ENCODE measurements at regions not wholly inside any gene's neighbourhood (a gene's known extent, or its start where the extent isn't known, plus 50 kb on each side); places are given as distances from the start of the nearest gene placed in this dataset.
"Not testable (repeated sequence)": the region's sequence is repeated elsewhere in the genome, so short reads cannot be mapped to it uniquely, and the experiment has no call there.

- no peak for DNase-seq
- Histone ChIP-seq H3K79me1 (ENCODE audit: low read length) (no peaks in the 10 kb centered on the region), H2BK5ac (ENCODE audit: low read length) (no peak overlapping the region), H3K56ac (ENCODE audit: low read length) (no peak overlapping the region), H4K5ac (ENCODE audit: low read length) (no peak overlapping the region), H3K36me3 (ENCODE audit: control insufficient read depth, insufficient read depth, low read length) (no peaks in the 10 kb centered on the region), H3K18ac (ENCODE audit: low read length) (no peak overlapping the region), H4K8ac (ENCODE audit: low read depth, low read length) (no peak overlapping the region), H3K4me3 (ENCODE audit: low read length) (no peak overlapping the region), H2AK5ac (ENCODE audit: low read length) (no peak overlapping the region), H3K27me3 (ENCODE audit: insufficient read depth, low read length, poor library complexity) (no peaks in the 10 kb centered on the region), H3K4me2 (ENCODE audit: low read length) (no peak overlapping the region), H3K4me1 (ENCODE audit: control insufficient read depth, low read depth, low read length) (peaks cover 3% of the 10 kb centered on the region), H3K23ac (ENCODE audit: low read length) (no peak overlapping the region), H3K79me2 (ENCODE audit: control insufficient read depth, insufficient read depth, low read length) (no peaks in the 10 kb centered on the region), H3K27ac (ENCODE audit: low read depth, low read length) (no peak overlapping the region), H3K9ac (ENCODE audit: low read length) (no peak overlapping the region), H2BK15ac (replicated peaks; ENCODE audit: low read depth) (no peak overlapping the region), H3K4ac (ENCODE audit: low read depth, low read length) (no peak overlapping the region), H2BK120ac (ENCODE audit: low read depth, low read length) (no peak overlapping the region)
- WGBS (ENCODE audit: extremely low coverage, insufficient coverage, low lambda C conversion rate) = no CpG with 5 or more reads among the region's 1 CpG
Measured at GRCh38 chr2:123513351-123513750, 511.7 kb upstream of the CNTNAP5 start.

- no peak overlapping the region for H2BK120ac ChIP-seq (ENCODE audit: low read depth, low read length)
- no peaks in the 10 kb centered on the region for H3K36me3 ChIP-seq (ENCODE audit: control insufficient read depth, insufficient read depth, low read length)
- no peak overlapping the region for H4K5ac ChIP-seq (ENCODE audit: low read length)
- H3K27me3 ChIP-seq (ENCODE audit: insufficient read depth, low read length, poor library complexity) = no peaks in the 10 kb centered on the region
- no peak overlapping the region for H4K8ac ChIP-seq (ENCODE audit: low read depth, low read length)
- no peak overlapping the region for H3K4ac ChIP-seq (ENCODE audit: low read depth, low read length)
- H2BK15ac ChIP-seq (replicated peaks; ENCODE audit: low read depth) = no peak overlapping the region
- H3K23ac ChIP-seq (ENCODE audit: low read length) = no peak overlapping the region
- H3K79me1 ChIP-seq (ENCODE audit: low read length) = no peaks in the 10 kb centered on the region
- peaks cover 3% of the 10 kb centered on the region for H3K4me1 ChIP-seq (ENCODE audit: control insufficient read depth, low read depth, low read length)
- no peak overlapping the region for H3K9ac ChIP-seq (ENCODE audit: low read length)
- peak; percentile 10 for DNase-seq
- no peaks in the 10 kb centered on the region for H3K79me2 ChIP-seq (ENCODE audit: control insufficient read depth, insufficient read depth, low read length)
- no peak overlapping the region for H3K18ac ChIP-seq (ENCODE audit: low read length)
- H3K4me3 ChIP-seq (ENCODE audit: low read length) = no peak overlapping the region
- H2AK5ac ChIP-seq (ENCODE audit: low read length) = no peak overlapping the region
- WGBS (ENCODE audit: extremely low coverage, insufficient coverage, low lambda C conversion rate) = no CpG with 5 or more reads among the region's 9 CpGs
- H3K27ac ChIP-seq (ENCODE audit: low read depth, low read length) = no peak overlapping the region
- H3K56ac ChIP-seq (ENCODE audit: low read length) = no peak overlapping the region
- H3K4me2 ChIP-seq (ENCODE audit: low read length) = no peak overlapping the region
- H2BK5ac ChIP-seq (ENCODE audit: low read length) = no peak overlapping the region
Measured at GRCh38 chr2:123514613-123515207, 510.4 kb upstream of the CNTNAP5 start.

- no peaks in the 10 kb centered on the region for H3K36me3 ChIP-seq (ENCODE audit: control insufficient read depth, insufficient read depth, low read length)
- H4K8ac ChIP-seq (ENCODE audit: low read depth, low read length) = no peak overlapping the region
- no CpG with 5 or more reads among the region's 3 CpGs for WGBS (ENCODE audit: extremely low coverage, insufficient coverage, low lambda C conversion rate)
- no peaks in the 10 kb centered on the region for H3K79me2 ChIP-seq (ENCODE audit: control insufficient read depth, insufficient read depth, low read length)
- H3K23ac ChIP-seq (ENCODE audit: low read length) = no peak overlapping the region
- no peak overlapping the region for H3K27ac ChIP-seq (ENCODE audit: low read depth, low read length)
- H3K4me2 ChIP-seq (ENCODE audit: low read length) = no peak overlapping the region
- DNase-seq = no peak
- H2BK5ac ChIP-seq (ENCODE audit: low read length) = no peak overlapping the region
- no peak overlapping the region for H2BK120ac ChIP-seq (ENCODE audit: low read depth, low read length)
- no peaks in the 10 kb centered on the region for H3K27me3 ChIP-seq (ENCODE audit: insufficient read depth, low read length, poor library complexity)
- no peak overlapping the region for H3K4me3 ChIP-seq (ENCODE audit: low read length)
- H3K56ac ChIP-seq (ENCODE audit: low read length) = no peak overlapping the region
- no peak overlapping the region for H4K5ac ChIP-seq (ENCODE audit: low read length)
- no peak overlapping the region for H3K9ac ChIP-seq (ENCODE audit: low read length)
- H3K18ac ChIP-seq (ENCODE audit: low read length) = no peak overlapping the region
- H3K4ac ChIP-seq (ENCODE audit: low read depth, low read length) = no peak overlapping the region
- H2AK5ac ChIP-seq (ENCODE audit: low read length) = no peak overlapping the region
- H2BK15ac ChIP-seq (replicated peaks; ENCODE audit: low read depth) = no peak overlapping the region
- H3K79me1 ChIP-seq (ENCODE audit: low read length) = no peaks in the 10 kb centered on the region
- peaks cover 3% of the 10 kb centered on the region for H3K4me1 ChIP-seq (ENCODE audit: control insufficient read depth, low read depth, low read length)
Measured at GRCh38 chr2:123518367-123518766, 506.7 kb upstream of the CNTNAP5 start.

GRCh38 chr2:123521854-123522253 lies 503.2 kb upstream of the CNTNAP5 start:
- no peak overlapping the region for H2BK5ac ChIP-seq (ENCODE audit: low read length)
- no peak overlapping the region for H3K23ac ChIP-seq (ENCODE audit: low read length)
- no peak overlapping the region for H4K5ac ChIP-seq (ENCODE audit: low read length)
- WGBS (ENCODE audit: extremely low coverage, insufficient coverage, low lambda C conversion rate) = no CpG with 5 or more reads among the region's 1 CpG
- H3K56ac ChIP-seq (ENCODE audit: low read length) = no peak overlapping the region
- no peaks in the 10 kb centered on the region for H3K27me3 ChIP-seq (ENCODE audit: insufficient read depth, low read length, poor library complexity)
- no peak for DNase-seq
- H3K9ac ChIP-seq (ENCODE audit: low read length) = no peak overlapping the region
- H3K4me2 ChIP-seq (ENCODE audit: low read length) = no peak overlapping the region
- H3K4ac ChIP-seq (ENCODE audit: low read depth, low read length) = no peak overlapping the region
- H3K27ac ChIP-seq (ENCODE audit: low read depth, low read length) = no peak overlapping the region
- no peaks in the 10 kb centered on the region for H3K4me1 ChIP-seq (ENCODE audit: control insufficient read depth, low read depth, low read length)
- H3K79me2 ChIP-seq (ENCODE audit: control insufficient read depth, insufficient read depth, low read length) = no peaks in the 10 kb centered on the region
- H3K18ac ChIP-seq (ENCODE audit: low read length) = no peak overlapping the region
- no peak overlapping the region for H3K4me3 ChIP-seq (ENCODE audit: low read length)
- H4K8ac ChIP-seq (ENCODE audit: low read depth, low read length) = no peak overlapping the region
- H2BK120ac ChIP-seq (ENCODE audit: low read depth, low read length) = no peak overlapping the region
- H3K79me1 ChIP-seq (ENCODE audit: low read length) = no peaks in the 10 kb centered on the region
- H2AK5ac ChIP-seq (ENCODE audit: low read length) = no peak overlapping the region
- no peak overlapping the region for H2BK15ac ChIP-seq (replicated peaks; ENCODE audit: low read depth)
- H3K36me3 ChIP-seq (ENCODE audit: control insufficient read depth, insufficient read depth, low read length) = no peaks in the 10 kb centered on the region

GRCh38 chr2:123522498-123522897 lies 502.6 kb upstream of the CNTNAP5 start:
- not testable (repeated sequence) for H3K27ac ChIP-seq (ENCODE audit: low read depth, low read length); H3K4me2 ChIP-seq (ENCODE audit: low read length); H3K9ac ChIP-seq (ENCODE audit: low read length); H2BK15ac ChIP-seq (replicated peaks; ENCODE audit: low read depth); H3K27me3 ChIP-seq (ENCODE audit: insufficient read depth, low read length, poor library complexity); H3K79me1 ChIP-seq (ENCODE audit: low read length); H3K36me3 ChIP-seq (ENCODE audit: control insufficient read depth, insufficient read depth, low read length); H2BK5ac ChIP-seq (ENCODE audit: low read length); H3K18ac ChIP-seq (ENCODE audit: low read length); H4K8ac ChIP-seq (ENCODE audit: low read depth, low read length); H3K4ac ChIP-seq (ENCODE audit: low read depth, low read length); H2AK5ac ChIP-seq (ENCODE audit: low read length); H3K4me3 ChIP-seq (ENCODE audit: low read length); H3K79me2 ChIP-seq (ENCODE audit: control insufficient read depth, insufficient read depth, low read length); H4K5ac ChIP-seq (ENCODE audit: low read length); H3K56ac ChIP-seq (ENCODE audit: low read length); DNase-seq; H2BK120ac ChIP-seq (ENCODE audit: low read depth, low read length); H3K4me1 ChIP-seq (ENCODE audit: control insufficient read depth, low read depth, low read length); H3K23ac ChIP-seq (ENCODE audit: low read length)
- WGBS (ENCODE audit: extremely low coverage, insufficient coverage, low lambda C conversion rate) = no CpG with 5 or more reads among the region's 10 CpGs

- WGBS (ENCODE audit: extremely low coverage, insufficient coverage, low lambda C conversion rate) = no CpG with 5 or more reads among the region's 2 CpGs
- H3K9ac ChIP-seq (ENCODE audit: low read length) = no peak overlapping the region
- H2BK120ac ChIP-seq (ENCODE audit: low read depth, low read length) = no peak overlapping the region
- no peak overlapping the region for H3K27ac ChIP-seq (ENCODE audit: low read depth, low read length)
- H4K8ac ChIP-seq (ENCODE audit: low read depth, low read length) = no peak overlapping the region
- H2BK15ac ChIP-seq (replicated peaks; ENCODE audit: low read depth) = no peak overlapping the region
- H3K79me1 ChIP-seq (ENCODE audit: low read length) = no peaks in the 10 kb centered on the region
- H3K18ac ChIP-seq (ENCODE audit: low read length) = no peak overlapping the region
- H3K79me2 ChIP-seq (ENCODE audit: control insufficient read depth, insufficient read depth, low read length) = no peaks in the 10 kb centered on the region
- no peak overlapping the region for H4K5ac ChIP-seq (ENCODE audit: low read length)
- no peaks in the 10 kb centered on the region for H3K36me3 ChIP-seq (ENCODE audit: control insufficient read depth, insufficient read depth, low read length)
- no peak overlapping the region for H2BK5ac ChIP-seq (ENCODE audit: low read length)
- DNase-seq = no peak
- H3K4me2 ChIP-seq (ENCODE audit: low read length) = no peak overlapping the region
- no peaks in the 10 kb centered on the region for H3K27me3 ChIP-seq (ENCODE audit: insufficient read depth, low read length, poor library complexity)
- H3K4ac ChIP-seq (ENCODE audit: low read depth, low read length) = no peak overlapping the region
- no peak overlapping the region for H3K23ac ChIP-seq (ENCODE audit: low read length)
- no peak overlapping the region for H2AK5ac ChIP-seq (ENCODE audit: low read length)
- H3K4me1 ChIP-seq (ENCODE audit: control insufficient read depth, low read depth, low read length) = no peaks in the 10 kb centered on the region
- H3K56ac ChIP-seq (ENCODE audit: low read length) = no peak overlapping the region
- no peak overlapping the region for H3K4me3 ChIP-seq (ENCODE audit: low read length)
Measured at GRCh38 chr2:123528996-123529707, 495.9 kb upstream of the CNTNAP5 start.

All from mesendoderm (in vitro differentiated cells).